ENCODE measurements at regions not wholly inside any gene's neighbourhood (a gene's known extent, or its start where the extent isn't known, plus 50 kb on each side); places are given as distances from the start of the nearest gene placed in this dataset.
"Not testable (repeated sequence)": the region's sequence is repeated elsewhere in the genome, so short reads cannot be mapped to it uniquely, and the experiment has no call there.

DNA sequence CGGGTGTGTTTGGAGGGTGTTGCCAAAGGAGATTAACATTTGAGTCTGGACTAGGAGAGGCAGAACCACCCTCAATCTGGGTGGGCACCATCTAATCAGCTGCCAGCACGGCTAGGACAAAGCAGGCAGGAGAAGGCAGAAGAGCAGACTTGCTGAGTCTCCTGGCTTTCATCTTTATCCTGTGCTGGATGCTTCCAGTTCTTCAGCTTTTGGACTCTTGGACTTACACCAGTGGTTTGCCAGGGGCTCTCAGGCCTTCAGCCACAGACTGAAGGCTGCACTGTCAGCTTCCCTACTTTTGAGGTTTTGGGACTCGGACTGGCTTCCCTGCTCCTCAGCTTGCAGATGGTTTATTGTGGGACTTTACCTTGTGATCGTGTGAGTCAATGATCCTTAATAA lies 70.4 kb upstream of the AGAP9 start:
- not testable (repeated sequence) for H3K4me1 Mint-ChIP-seq; DNase-seq; H3K9me3 Mint-ChIP-seq; H3K36me3 Mint-ChIP-seq (ENCODE audit: low read depth); H3K27ac Mint-ChIP-seq; H3K4me3 Mint-ChIP-seq; ATAC-seq
- peaks cover 16% of the 10 kb centered on the region for H3K27me3 Mint-ChIP-seq

DNA sequence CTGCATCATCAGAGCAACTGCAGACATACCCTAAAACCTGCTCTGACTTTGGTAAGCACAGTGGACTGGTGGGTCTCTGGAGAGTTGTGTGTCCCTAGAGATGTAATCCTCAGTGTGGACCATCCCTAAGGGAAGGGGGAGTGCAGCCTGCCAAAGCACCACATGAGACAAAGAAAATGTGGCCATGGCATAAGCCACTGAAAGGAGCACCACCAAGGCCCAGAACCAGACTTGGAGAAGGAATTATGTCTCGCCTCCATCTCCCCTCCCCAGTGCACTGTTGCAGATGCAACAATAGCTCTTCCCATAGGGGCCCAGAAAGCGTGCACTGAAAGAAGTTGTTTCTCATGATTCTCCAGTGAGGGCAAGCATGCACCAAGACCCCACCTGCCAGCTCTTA lies 69.7 kb upstream of the AGAP9 start:
- not testable (repeated sequence) for H3K4me3 Mint-ChIP-seq; ATAC-seq; H3K4me1 Mint-ChIP-seq; H3K36me3 Mint-ChIP-seq (ENCODE audit: low read depth); H3K9me3 Mint-ChIP-seq; H3K27ac Mint-ChIP-seq; DNase-seq
- peaks cover 16% of the 10 kb centered on the region for H3K27me3 Mint-ChIP-seq

DNA sequence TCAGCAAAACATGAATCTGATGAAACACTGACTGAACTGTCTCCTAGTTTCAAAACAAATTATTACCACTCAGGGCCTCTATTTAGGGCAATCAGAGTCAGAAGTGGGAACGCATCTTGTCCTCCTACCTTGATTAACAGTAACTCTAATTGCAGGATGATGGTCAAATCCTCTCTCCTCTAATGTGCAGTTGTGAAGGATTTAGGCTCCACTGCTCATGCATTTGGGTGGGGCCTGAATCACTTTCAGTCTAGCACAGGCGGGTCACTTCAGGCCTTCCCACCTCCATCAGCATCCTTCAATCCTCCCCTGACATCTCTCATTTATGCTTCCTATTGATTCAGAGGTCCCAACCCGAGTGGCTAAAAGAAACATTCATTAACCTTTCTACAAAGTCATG lies 67.5 kb upstream of the AGAP9 start:
- not testable (repeated sequence) for H3K4me1 Mint-ChIP-seq; H3K9me3 Mint-ChIP-seq; H3K27ac Mint-ChIP-seq; DNase-seq; H3K36me3 Mint-ChIP-seq (ENCODE audit: low read depth); ATAC-seq; H3K4me3 Mint-ChIP-seq
- peaks cover 12% of the 10 kb centered on the region for H3K27me3 Mint-ChIP-seq

DNA sequence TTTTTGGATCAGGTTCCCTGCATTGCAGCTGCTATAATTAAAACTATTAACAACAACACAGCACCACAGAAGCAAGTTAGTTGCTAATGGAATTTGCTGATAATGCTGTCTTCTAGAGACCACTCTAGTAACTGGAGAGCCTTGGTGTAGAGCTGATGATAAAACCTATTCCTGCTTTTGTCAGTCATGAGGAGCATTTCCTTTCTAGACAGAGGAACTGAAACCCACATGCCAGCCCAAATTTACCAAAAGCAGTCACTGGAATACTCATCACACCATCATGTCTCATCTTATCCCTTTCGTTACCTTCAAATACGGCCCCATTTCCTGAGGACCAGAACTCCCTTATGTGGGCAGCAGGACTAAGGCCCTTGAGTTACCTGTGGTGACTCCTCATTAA lies 67.1 kb upstream of the AGAP9 start:
- not testable (repeated sequence) for H3K27ac Mint-ChIP-seq; DNase-seq; H3K4me1 Mint-ChIP-seq; H3K36me3 Mint-ChIP-seq (ENCODE audit: low read depth); H3K9me3 Mint-ChIP-seq; H3K4me3 Mint-ChIP-seq
- peak; percentile 45 for ATAC-seq
- H3K27me3 Mint-ChIP-seq, result peaks cover 11% of the 10 kb centered on the region

DNA sequence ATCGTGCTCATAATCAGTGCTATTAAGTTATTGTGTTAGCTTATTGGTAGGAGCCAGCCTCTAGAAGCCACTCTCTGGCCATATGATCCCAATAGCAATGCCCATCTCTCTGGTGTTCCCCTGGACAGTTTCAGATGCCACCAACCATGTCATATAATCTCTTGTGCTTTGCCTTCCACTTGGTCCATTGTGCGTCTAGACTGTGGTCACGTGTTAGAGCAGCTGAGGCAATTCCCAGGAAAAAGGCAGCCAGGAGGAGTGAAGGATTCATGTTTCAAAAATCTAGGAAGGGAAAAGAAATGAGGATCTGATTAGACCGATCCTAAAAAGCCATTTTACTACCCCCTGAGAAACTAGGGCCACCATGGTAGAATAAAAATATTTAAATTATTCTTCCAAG lies 58.6 kb upstream of the AGAP9 start:
- H3K27ac Mint-ChIP-seq, result not testable (repeated sequence)

DNA sequence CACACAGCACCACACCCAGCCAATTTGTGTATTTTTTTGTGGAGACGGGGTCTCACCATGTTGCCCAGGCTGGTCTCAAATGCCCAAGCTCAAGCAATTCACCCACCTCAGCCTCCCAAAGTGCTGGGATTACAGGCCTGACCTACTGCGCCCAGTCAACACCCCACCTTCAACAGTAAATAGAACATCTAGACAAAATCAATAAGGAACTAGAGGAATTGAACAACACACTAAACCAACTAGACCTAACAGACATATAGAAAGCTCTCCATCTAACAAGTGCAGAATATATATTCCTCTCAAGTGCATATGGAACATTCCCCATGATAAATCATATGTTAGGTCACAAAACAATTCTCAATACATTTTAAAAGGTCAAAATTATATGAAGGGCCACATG lies 56.6 kb upstream of the AGAP9 start:
- H3K36me3 Mint-ChIP-seq (ENCODE audit: low read depth), result not testable (repeated sequence)

More for the DNA sequence above, 58.6 kb upstream of the AGAP9 start:
- not testable (repeated sequence) for H3K36me3 Mint-ChIP-seq (ENCODE audit: low read depth); H3K4me1 Mint-ChIP-seq; H3K4me3 Mint-ChIP-seq; ATAC-seq; DNase-seq; H3K27me3 Mint-ChIP-seq; H3K9me3 Mint-ChIP-seq

DNA sequence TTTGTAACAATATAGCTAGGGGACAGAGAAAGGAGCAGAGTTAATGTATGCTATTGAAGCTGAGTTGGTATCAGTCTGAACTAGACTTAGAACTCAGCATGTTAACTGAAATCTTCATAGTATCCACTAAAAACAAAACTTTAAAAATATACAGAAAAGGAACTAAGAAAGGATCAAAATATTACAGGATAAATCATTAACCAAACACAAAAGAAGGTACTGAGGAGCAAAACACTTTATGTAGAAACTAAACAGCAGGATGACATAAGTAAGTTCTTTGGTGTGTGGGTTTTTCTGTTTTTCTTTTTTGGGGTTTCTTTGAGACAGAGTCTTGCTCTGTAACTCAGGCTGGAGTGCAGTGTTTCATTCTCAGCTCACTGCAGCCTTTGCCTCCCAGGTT lies 55.1 kb upstream of the AGAP9 start:
- not testable (repeated sequence) for H3K4me1 Mint-ChIP-seq; ATAC-seq; H3K9me3 Mint-ChIP-seq; H3K27me3 Mint-ChIP-seq; DNase-seq; H3K27ac Mint-ChIP-seq; H3K36me3 Mint-ChIP-seq (ENCODE audit: low read depth); H3K4me3 Mint-ChIP-seq

More for the DNA sequence above, 56.6 kb upstream of the AGAP9 start:
- H3K27me3 Mint-ChIP-seq, DNase-seq, ATAC-seq, H3K9me3 Mint-ChIP-seq, H3K27ac Mint-ChIP-seq, H3K4me3 Mint-ChIP-seq, H3K4me1 Mint-ChIP-seq: not testable (repeated sequence)

All from activated naive CD8-positive, alpha-beta T cell treated with anti-CD3 and anti-CD28 coated beads, Interleukin-2, amount 50 U/mL, for 24 hours (primary cell).